ENCODE measurements at regions not wholly inside any gene's neighbourhood (a gene's known extent, or its start where the extent isn't known, plus 50 kb on each side); places are given as distances from the start of the nearest gene placed in this dataset.

DNA sequence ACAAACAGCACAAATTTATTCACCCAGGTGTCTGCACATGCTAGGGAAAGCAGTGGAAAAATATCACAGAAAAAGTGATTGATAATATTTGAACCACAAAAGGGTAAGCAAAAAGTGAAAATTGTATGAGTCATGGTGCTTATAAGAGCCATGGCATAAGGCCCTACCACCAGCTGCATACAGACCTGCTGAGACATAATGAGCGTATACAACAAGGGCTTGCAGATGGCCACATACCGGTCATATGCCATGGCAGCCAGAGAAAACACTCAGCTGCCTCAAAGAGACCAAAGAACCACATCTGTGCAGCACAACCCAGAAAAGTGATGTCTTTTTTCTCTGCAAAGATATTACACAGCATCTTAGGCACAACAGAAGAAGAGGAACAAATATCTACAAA, 71.4 kb upstream of the OR9G4 start:
- DNase-seq (ENCODE audit: low read depth, low spot score), result no peak
- no peaks in the 10 kb centered on the region for H3K36me3 ChIP-seq (ENCODE audit: control insufficient read depth in 2 of 2, extremely low read depth in 1 of 2, insufficient read depth in 2 of 2, low read length in 2 of 2)
- no peaks in the 10 kb centered on the region for H3K79me2 ChIP-seq (ENCODE audit: control insufficient read depth, insufficient read depth, low read length)
- H3K4me3 ChIP-seq (ENCODE audit: control insufficient read depth in 2 of 3, extremely low read depth in 1 of 3, insufficient read depth in 2 of 3, low read depth in 1 of 3, low read length in 3 of 3), result no peak overlapping the region
- dilution Hi-C loops (cut with MboI; ENCODE audit: extremely low pct_ligation_motif_present, low sequenced_read_pairs), result no loop called here
- H3K4me2 ChIP-seq (ENCODE audit: control insufficient read depth, extremely low read depth, insufficient read depth, low read depth, low read length), result no peak overlapping the region
- no peak overlapping the region for H2AFZ ChIP-seq (ENCODE audit: control insufficient read depth, low read length)
- no peaks in the 10 kb centered on the region for H3K27me3 ChIP-seq (ENCODE audit: control insufficient read depth, extremely low read depth, insufficient read depth, low read length)
- H3K4me1 ChIP-seq (ENCODE audit: control insufficient read depth, extremely low read depth, insufficient read depth, low read length), result no peaks in the 10 kb centered on the region
- H3K9ac ChIP-seq (ENCODE audit: control insufficient read depth, extremely low read depth, insufficient read depth, low read length), result no peak overlapping the region
- no peaks in the 10 kb centered on the region for H4K20me1 ChIP-seq (ENCODE audit: control insufficient read depth, extremely low read depth, insufficient read depth, low read length)
- no peak for FAIRE-seq
- no peaks in the 10 kb centered on the region for H3K9me1 ChIP-seq (ENCODE audit: control insufficient read depth, extremely low read depth, insufficient read depth, low read length)
- no peaks in the 10 kb centered on the region for H3K9me3 ChIP-seq (ENCODE audit: control insufficient read depth, low read depth, low read length)
- H3K27ac ChIP-seq (ENCODE audit: control insufficient read depth, insufficient read depth, low read length), result no peak overlapping the region
- TF ChIP-seq EZH2 (IDR thresholded peaks at IDR 0.05; ENCODE audit: low read length), result no peak
- TF ChIP-seq, protein P1, sequence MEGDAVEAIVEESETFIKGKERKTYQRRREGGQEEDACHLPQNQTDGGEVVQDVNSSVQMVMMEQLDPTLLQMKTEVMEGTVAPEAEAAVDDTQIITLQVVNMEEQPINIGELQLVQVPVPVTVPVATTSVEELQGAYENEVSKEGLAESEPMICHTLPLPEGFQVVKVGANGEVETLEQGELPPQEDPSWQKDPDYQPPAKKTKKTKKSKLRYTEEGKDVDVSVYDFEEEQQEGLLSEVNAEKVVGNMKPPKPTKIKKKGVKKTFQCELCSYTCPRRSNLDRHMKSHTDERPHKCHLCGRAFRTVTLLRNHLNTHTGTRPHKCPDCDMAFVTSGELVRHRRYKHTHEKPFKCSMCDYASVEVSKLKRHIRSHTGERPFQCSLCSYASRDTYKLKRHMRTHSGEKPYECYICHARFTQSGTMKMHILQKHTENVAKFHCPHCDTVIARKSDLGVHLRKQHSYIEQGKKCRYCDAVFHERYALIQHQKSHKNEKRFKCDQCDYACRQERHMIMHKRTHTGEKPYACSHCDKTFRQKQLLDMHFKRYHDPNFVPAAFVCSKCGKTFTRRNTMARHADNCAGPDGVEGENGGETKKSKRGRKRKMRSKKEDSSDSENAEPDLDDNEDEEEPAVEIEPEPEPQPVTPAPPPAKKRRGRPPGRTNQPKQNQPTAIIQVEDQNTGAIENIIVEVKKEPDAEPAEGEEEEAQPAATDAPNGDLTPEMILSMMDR (optimal IDR thresholded peaks at IDR 0.05 in 1 of 3, IDR thresholded peaks at IDR 0.05 in 1 of 3, conservative IDR thresholded peaks at IDR 0.05 in 1 of 3; ENCODE audit: extremely low read depth in 1 of 3, insufficient read depth in 2 of 3, low read length in 3 of 3), result no peak

DNA sequence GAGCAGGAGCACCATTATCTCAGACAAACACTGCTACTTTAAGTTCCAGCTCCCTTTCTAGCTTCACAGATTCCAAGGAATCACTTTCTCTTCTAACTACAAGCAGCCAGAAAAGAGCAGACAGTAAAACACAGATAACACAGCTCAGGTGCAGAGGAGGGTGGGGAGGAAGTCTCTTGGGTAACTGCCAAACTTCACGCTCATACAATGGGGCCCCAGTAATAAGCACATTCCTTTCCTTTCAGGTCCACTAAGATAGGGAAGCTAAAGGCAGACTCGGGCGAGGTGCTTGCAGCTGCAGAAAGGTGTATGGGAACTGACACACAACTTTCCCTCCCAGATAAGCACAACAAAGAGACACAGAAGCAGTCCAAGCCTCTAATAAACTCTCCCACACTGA, 69.2 kb upstream of the OR9G4 start:
- Histone ChIP-seq H3K27me3 (ENCODE audit: control insufficient read depth, extremely low read depth, insufficient read depth, low read length) (no peaks in the 10 kb centered on the region), H3K9ac (ENCODE audit: control insufficient read depth, extremely low read depth, insufficient read depth, low read length) (no peak overlapping the region), H3K36me3 (ENCODE audit: control insufficient read depth in 2 of 2, extremely low read depth in 1 of 2, insufficient read depth in 2 of 2, low read length in 2 of 2) (no peaks in the 10 kb centered on the region), H2AFZ (ENCODE audit: control insufficient read depth, low read length) (no peak overlapping the region), H3K9me1 (ENCODE audit: control insufficient read depth, extremely low read depth, insufficient read depth, low read length) (no peaks in the 10 kb centered on the region), H3K9me3 (ENCODE audit: control insufficient read depth, low read depth, low read length) (no peaks in the 10 kb centered on the region), H3K4me1 (ENCODE audit: control insufficient read depth, extremely low read depth, insufficient read depth, low read length) (no peaks in the 10 kb centered on the region), H3K4me2 (ENCODE audit: control insufficient read depth, extremely low read depth, insufficient read depth, low read depth, low read length) (no peak overlapping the region), H4K20me1 (ENCODE audit: control insufficient read depth, extremely low read depth, insufficient read depth, low read length) (no peaks in the 10 kb centered on the region), H3K27ac (ENCODE audit: control insufficient read depth, insufficient read depth, low read length) (no peak overlapping the region), H3K79me2 (ENCODE audit: control insufficient read depth, insufficient read depth, low read length) (no peaks in the 10 kb centered on the region), H3K4me3 (ENCODE audit: control insufficient read depth in 2 of 3, extremely low read depth in 1 of 3, insufficient read depth in 2 of 3, low read depth in 1 of 3, low read length in 3 of 3) (no peak overlapping the region)
- dilution Hi-C loops (cut with MboI; ENCODE audit: extremely low pct_ligation_motif_present, low sequenced_read_pairs), result no loop called here
- FAIRE-seq, result no peak
- TF ChIP-seq, protein P1 (optimal IDR thresholded peaks at IDR 0.05 in 1 of 3, IDR thresholded peaks at IDR 0.05 in 1 of 3, conservative IDR thresholded peaks at IDR 0.05 in 1 of 3; ENCODE audit: extremely low read depth in 1 of 3, insufficient read depth in 2 of 3, low read length in 3 of 3), result no peak
- no peak for TF ChIP-seq EZH2 (IDR thresholded peaks at IDR 0.05; ENCODE audit: low read length)
- no peak for DNase-seq (ENCODE audit: low read depth, low spot score)

Measured in keratinocyte (primary cell).